SK-N-SH (cell line): ENCODE measurements at regions not wholly inside any gene's neighbourhood (a gene's known extent, or its start where the extent isn't known, plus 50 kb on each side); places are given as distances from the start of the nearest gene placed in this dataset.

Experiments used
- CTCF ChIA-PET: fragments of 300-600, 350-600 bp; formaldehyde crosslinking; extraction: SDS; loops from one replicate; lab custom pipeline; 2021; lab: Yijun Ruan, JAX
- POLR2A ChIA-PET: fragments of 350-600 bp; sonication (Branson Sonifier 250); formaldehyde crosslinking; extraction: SDS; loops from one replicate; lab custom pipeline; 2020; ENCODE audit warnings: antibody characterized with exemption, inconsistent platforms; lab: Yijun Ruan, JAX
- DNase-seq: peaks from one replicate; pipeline ENCODE4 v3.0.0; 2012
- H2AFZ ChIP-seq: fragments of 200-600 bp; sonication (generic); 2 replicates; pipeline ENCODE4 v1.8.1; 2016; ENCODE audit warnings: antibody characterized with exemption, mild to moderate bottlenecking, low read depth
- H3F3A ChIP-seq: fragments of 200-600 bp; sonication (generic); replicated peaks from 2 replicates; pipeline ENCODE3; 2016; ENCODE audit warnings: antibody characterized with exemption, mild to moderate bottlenecking; ENCODE audit not compliant: insufficient read depth
- H3K27ac ChIP-seq, 2 experiments: fragments of 200-500 bp in 1 of 2; fragments of 200-600 bp in 1 of 2; sonication (Bioruptor generic) in 1 of 2; sonication (generic), shearing (Covaris generic) in 1 of 2; 2 replicates each; pipeline versions ENCODE4 v1.5.1 to v1.6.1; 2014 to 2016; ENCODE audit warnings: low read depth in 2 of 2, inconsistent platforms in 1 of 2, low read length in 1 of 2, mild to moderate bottlenecking in 1 of 2, mixed read lengths in 1 of 2
- H3K27me3 ChIP-seq: fragments of 200-600 bp; sonication (generic), shearing (Covaris generic); 2 replicates; pipeline ENCODE4 v1.6.1; 2016; ENCODE audit warnings: mixed run types; ENCODE audit not compliant: insufficient read depth
- H3K36me3 ChIP-seq, 2 experiments: fragments of 200-500 bp in 1 of 2; fragments of 200-600 bp in 1 of 2; sonication (Bioruptor generic) in 1 of 2; sonication (generic) in 1 of 2; replicated peaks in 1 of 2; 2 replicates each; pipeline versions ENCODE3 to v1.5.1; 2014 to 2016; ENCODE audit warnings: low read length in 1 of 2, mild to moderate bottlenecking in 1 of 2; ENCODE audit not compliant: insufficient read depth in 2 of 2, control insufficient read depth in 1 of 2
- H3K4me1 ChIP-seq, 2 experiments: fragments of 200-500 bp in 1 of 2; fragments of 200-600 bp in 1 of 2; sonication (Bioruptor generic) in 1 of 2; sonication (generic), shearing (Covaris generic) in 1 of 2; 2 replicates each; pipeline versions ENCODE4 v1.5.1 to v1.6.1; 2014 to 2016; ENCODE audit warnings: low read depth in 1 of 2, low read length in 1 of 2, mixed run types in 1 of 2; ENCODE audit not compliant: insufficient read depth in 2 of 2, control insufficient read depth in 1 of 2
- H3K4me2 ChIP-seq: fragments of 200-600 bp; sonication (generic), shearing (Covaris generic); 2 replicates; pipeline ENCODE4 v1.6.1; 2017; ENCODE audit warnings: mixed run types
- H3K4me3 ChIP-seq, 2 experiments: fragments of 200-500 bp in 1 of 2; fragments of 200-600 bp in 1 of 2; sonication (Bioruptor generic) in 1 of 2; sonication (generic), shearing (Covaris generic) in 1 of 2; 2 replicates each; pipeline versions ENCODE4 v1.5.1 to v1.8.1; 2014 to 2016; ENCODE audit warnings: low read depth in 2 of 2, inconsistent platforms in 1 of 2, low read length in 1 of 2, mild to moderate bottlenecking in 1 of 2, mixed read lengths in 1 of 2, moderate library complexity in 1 of 2
- H3K79me2 ChIP-seq: fragments of 200-600 bp; sonication (generic); 2 replicates; pipeline ENCODE4 v1.8.1; 2017; ENCODE audit warnings: mild to moderate bottlenecking; ENCODE audit not compliant: insufficient read depth
- H3K9ac ChIP-seq: fragments of 200-600 bp; sonication (generic); 2 replicates; pipeline ENCODE4 v1.6.1; 2017; ENCODE audit warnings: mixed run types
- H3K9me2 ChIP-seq: fragments of 200-600 bp; sonication (generic); 2 replicates; pipeline ENCODE4 v1.6.1; 2017; ENCODE audit warnings: mixed run types
- H3K9me3 ChIP-seq: fragments of 200-600 bp; sonication (generic); 2 replicates; pipeline ENCODE4 v1.6.1; 2017; ENCODE audit warnings: mixed run types, mild to moderate bottlenecking, moderate library complexity
- H4K20me1 ChIP-seq: fragments of 200-600 bp; sonication (generic); 2 replicates; pipeline ENCODE4 v1.6.1; 2017; ENCODE audit warnings: mild to moderate bottlenecking, mixed run types; ENCODE audit not compliant: insufficient read depth
- CHD2 ChIP-seq: fragments of 150-350 bp; IDR thresholded peaks from 2 replicates; pipeline ENCODE4 v1.6.1; 2018; ENCODE audit warnings: low read length; ENCODE audit not compliant: partially characterized antibody
- CTCF ChIP-seq: fragments of 200-600 bp; sonication (generic); IDR thresholded peaks from 2 replicates; pipeline ENCODE4 v1.6.1; 2017; ENCODE audit warnings: antibody characterized with exemption, mild to moderate bottlenecking, moderate library complexity
- ELF1 ChIP-seq: IDR thresholded peaks from 2 replicates; pipeline ENCODE4 v1.4.0; 2012
- EP300 ChIP-seq, 2 experiments: IDR thresholded peaks; 2 replicates each; pipeline versions ENCODE4 v1.4.0 to v1.6.1; 2012; ENCODE audit warnings: borderline replicate concordance in 1 of 2, low read depth in 1 of 2, low read length in 1 of 2
- FOXJ3 ChIP-seq: sonication (generic); formaldehyde crosslinking; IDR thresholded peaks from 2 replicates; pipeline ENCODE4 v1.5.1; 2020; ENCODE audit warnings: mild to moderate bottlenecking, missing genetic modification reagents
- FOXM1 ChIP-seq: IDR thresholded peaks from 2 replicates; pipeline ENCODE4 v1.4.0; 2012; ENCODE audit warnings: low read depth, mild to moderate bottlenecking
- GATA2 ChIP-seq: sonication (generic); formaldehyde crosslinking; IDR thresholded peaks from 2 replicates; pipeline ENCODE4 v1.5.0; 2020; ENCODE audit warnings: mild to moderate bottlenecking, missing genetic modification reagents
- JUND ChIP-seq: IDR thresholded peaks from 2 replicates; pipeline ENCODE4 v1.4.0; 2012
- MAX ChIP-seq: IDR thresholded peaks from 2 replicates; pipeline ENCODE4 v1.4.0; 2012; ENCODE audit warnings: low read depth
- MEF2A ChIP-seq: IDR thresholded peaks from 2 replicates; pipeline ENCODE4 v1.4.0; 2012; ENCODE audit warnings: low read depth, borderline replicate concordance
- MXI1 ChIP-seq: IDR thresholded peaks from 2 replicates; pipeline ENCODE4 v1.6.1; 2012; ENCODE audit warnings: mild to moderate bottlenecking, low read depth, low read length, improper control_type of control experiment
- NFIC ChIP-seq: IDR thresholded peaks from 2 replicates; pipeline ENCODE4 v1.4.0; 2012; ENCODE audit warnings: borderline replicate concordance
- NRF1 ChIP-seq: IDR thresholded peaks from 2 replicates; pipeline ENCODE4 v1.6.1; 2012; ENCODE audit warnings: low read depth, mild to moderate bottlenecking, low read length
- PBX3 ChIP-seq: IDR thresholded peaks from 2 replicates; pipeline ENCODE4; 2012
- RAD21 ChIP-seq: IDR thresholded peaks from 2 replicates; pipeline ENCODE4 v1.6.1; 2012; ENCODE audit warnings: mild to moderate bottlenecking, low read length
- RFX5 ChIP-seq: IDR thresholded peaks from 2 replicates; pipeline ENCODE4 v1.6.1; 2012; ENCODE audit warnings: mild to moderate bottlenecking, improper control_type of control experiment, low read length
- RXRA ChIP-seq: IDR thresholded peaks from 2 replicates; pipeline ENCODE4 v1.4.0; 2012; ENCODE audit warnings: low read depth, mild to moderate bottlenecking, borderline replicate concordance
- TCF12 ChIP-seq: IDR thresholded peaks from 2 replicates; pipeline ENCODE4 v1.4.0; 2012
- TEAD4 ChIP-seq: IDR thresholded peaks from 2 replicates; pipeline ENCODE4 v1.4.0; 2012; ENCODE audit warnings: mild to moderate bottlenecking, borderline replicate concordance; ENCODE audit not compliant: insufficient read depth
- USF2 ChIP-seq: fragments of 150-350 bp; IDR thresholded peaks from 2 replicates; pipeline ENCODE4 v1.6.1; 2017; ENCODE audit warnings: antibody characterized with exemption, low read length, low read depth, borderline replicate concordance
- YY1 ChIP-seq: IDR thresholded peaks from 2 replicates; pipeline ENCODE4 v1.4.0; 2012; ENCODE audit warnings: low read depth, mild to moderate bottlenecking
- WGBS: methylation state at CpG from one replicate; pipeline ENCODE4 v1.1.6; 2017; ENCODE audit warnings: low lambda C conversion rate; 5-methylcytosine and 5-hydroxymethylcytosine counted together

- TF ChIP-seq USF2, result no peak
- TF ChIP-seq TEAD4, result no peak
- TF ChIP-seq RFX5, result no peak
- TF ChIP-seq NFIC, result no peak
- TF ChIP-seq ELF1, result no peak
- no peak for TF ChIP-seq MAX
Observed at GRCh38 chr13:83377491-83377890, 504.8 kb downstream of the SLITRK1 start (continued).

- Histone ChIP-seq H3K9me3 (0 out of 2 replicates have a peak, but pooled peaks cover 5% of the 10 kb centered on the region), H3K36me3 (no peaks in the 10 kb centered on the region), H3K79me2 (no peaks in the 10 kb centered on the region), H3F3A (no peaks in the 10 kb centered on the region), H3K27me3 (no peaks in the 10 kb centered on the region), H3K9ac (no peak overlapping the region), H3K4me2 (no peak overlapping the region), H3K9me2 (no peaks in the 10 kb centered on the region), H4K20me1 (no peaks in the 10 kb centered on the region), H3K4me3 (no peak overlapping the region), H2AFZ (no peak overlapping the region), H3K4me1 (no peaks in the 10 kb centered on the region), H3K27ac (no peak overlapping the region)
- DNase-seq, result no peak
- 12% methylated on average over 2 of the region's 2 CpGs for WGBS
- no peak for TF ChIP-seq JUND
- TF ChIP-seq RFX5, result no peak
- TF ChIP-seq GATA2 (CRISPR knock-in tag), result no peak
- TF ChIP-seq CHD2, result no peak
- TF ChIP-seq TCF12, result no peak
- TF ChIP-seq RXRA, result no peak
- no peak for TF ChIP-seq ELF1
- no peak for TF ChIP-seq FOXM1
- no peak for TF ChIP-seq PBX3
- no peak for TF ChIP-seq YY1
- no peak for TF ChIP-seq CTCF
- TF ChIP-seq MAX, result no peak
- no peak for TF ChIP-seq NRF1
- no peak for TF ChIP-seq EP300 (IDR thresholded peaks at IDR 0.05; ENCODE audit: borderline replicate concordance in 1 of 2, low read depth in 1 of 2, low read length in 1 of 2)
- no peak for TF ChIP-seq TEAD4
- no peak for TF ChIP-seq FOXJ3 (CRISPR knock-in tag)
- no peak for TF ChIP-seq RAD21
- no peak for TF ChIP-seq MEF2A
- no peak for TF ChIP-seq MXI1
- ChIA-PET CTCF (no interaction called here), POLR2A (no interaction called here)
Observed at GRCh38 chr13:83372786-83373185, 509.5 kb downstream of the SLITRK1 start.
